ENCODE measurements at regions not wholly inside any gene's neighbourhood (a gene's known extent, or its start where the extent isn't known, plus 50 kb on each side); places are given as distances from the start of the nearest gene placed in this dataset.

DNA sequence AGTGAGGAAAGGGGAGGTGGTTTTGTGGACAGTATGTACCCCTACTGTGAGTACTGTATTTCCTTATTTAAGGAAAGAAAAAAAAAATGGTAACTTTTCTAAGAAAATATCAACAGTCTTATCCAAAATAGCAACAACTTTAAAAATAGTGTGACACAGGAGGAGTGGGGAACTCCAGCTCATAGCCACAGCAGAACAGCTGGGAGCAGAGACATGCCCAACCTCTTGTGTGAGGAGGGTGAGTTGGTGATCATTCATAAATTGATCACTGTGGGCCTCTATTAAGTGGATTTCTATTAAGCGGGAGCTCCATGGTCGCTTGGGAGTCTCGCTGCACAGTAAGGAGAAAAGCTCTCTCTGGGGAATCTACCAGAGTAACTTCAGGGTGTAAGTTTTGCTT, 158.8 kb upstream of the DUSP10 start (continued):
- TF ChIP-seq HDAC2 (IDR thresholded peaks at IDR 0.05; ENCODE audit: borderline replicate concordance in 1 of 2, low read depth in 2 of 2, low read length in 2 of 2), result no peak
- no peak for TF ChIP-seq POU5F1 (IDR thresholded peaks at IDR 0.05; ENCODE audit: low read depth, low read length)
- no peak for TF ChIP-seq EP300 (IDR thresholded peaks at IDR 0.05; ENCODE audit: borderline replicate concordance in 1 of 2, low read depth in 2 of 2, low read length in 2 of 2)
- no peak for TF ChIP-seq GABPA (IDR thresholded peaks at IDR 0.05; ENCODE audit: borderline replicate concordance, insufficient read depth, low read length)
- TF ChIP-seq EGR1 (IDR thresholded peaks at IDR 0.05; ENCODE audit: borderline replicate concordance, low read depth, low read length), result no peak

All from H1 (cell line).